ENCODE measurements at regions not wholly inside any gene's neighbourhood (a gene's known extent, or its start where the extent isn't known, plus 50 kb on each side); places are given as distances from the start of the nearest gene placed in this dataset.

- TF ChIP-seq CTCF (IDR thresholded peaks at IDR 0.05) (no peak), ZFX (IDR thresholded peaks at IDR 0.05; ENCODE audit: borderline replicate concordance) (no peak)
These were observed 76.0 kb downstream of the FAT4 start for GRCh38 chr4:125390727-125391126.

Measured in 22Rv1 (cell line).